K562 (cell line): ENCODE measurements at regions not wholly inside any gene's neighbourhood (a gene's known extent, or its start where the extent isn't known, plus 50 kb on each side); places are given as distances from the start of the nearest gene placed in this dataset.

ENCODE experiments used
- BACH1 ChIP-seq: fragments of 200-800 bp; sonication (Bioruptor generic); IDR thresholded peaks from 2 replicates; pipeline ENCODE4 v1.6.1; 2016; ENCODE audit warnings: missing genetic modification characterization, missing compliant biosample characterization
- CTCF ChIP-seq, 3 experiments: IDR thresholded peaks in 2 of 3; conservative IDR thresholded peaks in 1 of 3; 2 replicates each; pipeline ENCODE4 v1.5.1; 2011 to 2012; ENCODE audit warnings: low read length in 3 of 3, mild to moderate bottlenecking in 3 of 3, control low read depth in 2 of 3, improper control_type of control experiment in 1 of 3, inconsistent platforms in 1 of 3, low read depth in 1 of 3, mixed read lengths in 1 of 3, moderate library complexity in 1 of 3; ENCODE audit not compliant: insufficient read depth in 2 of 3
- FOXP4 ChIP-seq: sonication (generic); formaldehyde crosslinking; IDR thresholded peaks from 2 replicates; pipeline ENCODE4 v1.8.0; 2022; ENCODE audit warnings: mild to moderate bottlenecking, missing genetic modification reagents, borderline replicate concordance
- MED1 ChIP-seq: sonication (generic); formaldehyde crosslinking; IDR thresholded peaks from 2 replicates; pipeline ENCODE4 v1.8.1; 2023; ENCODE audit warnings: missing genetic modification reagents, borderline replicate concordance
- MEF2A ChIP-seq: IDR thresholded peaks from 2 replicates; pipeline ENCODE4 v1.6.1; 2011; ENCODE audit warnings: low read depth, mild to moderate bottlenecking, low read length, moderate library complexity; ENCODE audit not compliant: control insufficient read depth
- PHTF2 ChIP-seq: fragments of 250-450 bp; sonication (Bioruptor Pico); IDR thresholded peaks from 2 replicates; pipeline ENCODE4 v1.5.0; 2021; ENCODE audit warnings: mild to moderate bottlenecking
- POLR2AphosphoS2 ChIP-seq: IDR thresholded peaks from 2 replicates; pipeline ENCODE4 v1.6.1; 2012; ENCODE audit warnings: low read length, improper control_type of control experiment
- POLR2AphosphoS5 ChIP-seq: IDR thresholded peaks from 2 replicates; pipeline ENCODE4 v1.6.1; 2011; ENCODE audit warnings: mild to moderate bottlenecking, low read depth, low read length, moderate library complexity; ENCODE audit not compliant: control insufficient read depth, insufficient read depth
- RAD21 ChIP-seq, 2 experiments: fragments of 250-450 bp in 1 of 2; fragments of 450-650 bp in 1 of 2; sonication (Bioruptor Pico) in 1 of 2; formaldehyde crosslinking in 1 of 2; IDR thresholded peaks in 1 of 2; conservative IDR thresholded peaks in 1 of 2; 2 replicates each; pipeline versions ENCODE4 v1.4.0 to v1.8.0; 2020 to 2022; ENCODE audit warnings: mild to moderate bottlenecking in 2 of 2, moderate library complexity in 1 of 2
- SLC30A9 ChIP-seq: fragments of 250-450 bp; sonication (Bioruptor Pico); IDR thresholded peaks from 2 replicates; pipeline ENCODE4 v1.8.0; 2022; ENCODE audit warnings: mild to moderate bottlenecking, moderate library complexity
- ZBTB8A ChIP-seq: fragments of 450-650 bp; IDR thresholded peaks from 2 replicates; pipeline ENCODE4 v1.6.1; 2018; ENCODE audit warnings: mild to moderate bottlenecking, moderate library complexity; ENCODE audit not compliant: partially characterized antibody
- ZFP36 ChIP-seq: fragments of 150-350 bp; IDR thresholded peaks from 2 replicates; pipeline ENCODE4 v1.6.1; 2018; ENCODE audit warnings: low read length, low read depth; ENCODE audit not compliant: partially characterized antibody
- ZNF274 ChIP-seq: IDR thresholded peaks from 2 replicates; pipeline ENCODE4 v1.6.1; 2011; ENCODE audit warnings: low read depth, mild to moderate bottlenecking, low read length, moderate library complexity, borderline replicate concordance

DNA sequence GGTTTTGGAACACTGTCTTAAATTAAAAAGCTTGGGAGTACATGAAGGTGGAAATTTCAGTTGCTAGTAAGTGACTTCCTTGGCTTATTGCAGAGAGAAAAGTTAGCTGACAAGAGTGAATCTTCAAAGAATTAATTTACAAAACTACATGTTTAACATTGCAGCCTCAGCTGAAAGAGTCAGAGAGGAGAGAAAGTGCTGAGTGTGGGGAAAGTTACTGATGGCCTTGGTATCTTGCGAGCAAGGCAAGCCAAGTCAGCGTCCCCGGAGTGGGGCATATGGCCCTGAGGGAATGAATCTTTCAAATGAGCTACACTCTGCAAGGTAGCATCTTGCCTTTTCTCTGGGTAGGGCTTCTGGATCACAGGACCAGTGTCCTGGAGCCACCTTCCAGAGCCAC lies 131.3 kb downstream of the LPIN1 start:
- TF ChIP-seq ZBTB8A (no peak), ZNF274 (no peak), POLR2AphosphoS5 (no peak), PHTF2 (no peak), MED1 (no peak), FOXP4 (CRISPR knock-in tag) (no peak), RAD21 (CRISPR knock-in tag; conservative IDR thresholded peaks at IDR 0.05 in 1 of 2, IDR thresholded peaks at IDR 0.05 in 1 of 2) (no peak), ZFP36 (no peak), POLR2AphosphoS2 (no peak), BACH1 (no peak), CTCF (IDR thresholded peaks at IDR 0.05 in 2 of 3, conservative IDR thresholded peaks at IDR 0.05 in 1 of 3; ENCODE audit: insufficient read depth in 2 of 3, low read depth in 1 of 3, low read length in 3 of 3) (no peak), SLC30A9 (CRISPR knock-in tag) (no peak), MEF2A (no peak)
